RPMI8226 (cell line): ENCODE measurements at regions not wholly inside any gene's neighbourhood (a gene's known extent, or its start where the extent isn't known, plus 50 kb on each side); places are given as distances from the start of the nearest gene placed in this dataset.

Experiments used
- DNase-seq: peaks from one replicate; pipeline ENCODE4 v3.0.0-alpha.2; 2015

- DNase-seq: no peak
These were observed 142.2 kb upstream of the CACNA1E start for GRCh38 chr1:181341026-181341632.

- no peak for DNase-seq
These were observed 139.2 kb upstream of the CACNA1E start for GRCh38 chr1:181344091-181344490.

DNA sequence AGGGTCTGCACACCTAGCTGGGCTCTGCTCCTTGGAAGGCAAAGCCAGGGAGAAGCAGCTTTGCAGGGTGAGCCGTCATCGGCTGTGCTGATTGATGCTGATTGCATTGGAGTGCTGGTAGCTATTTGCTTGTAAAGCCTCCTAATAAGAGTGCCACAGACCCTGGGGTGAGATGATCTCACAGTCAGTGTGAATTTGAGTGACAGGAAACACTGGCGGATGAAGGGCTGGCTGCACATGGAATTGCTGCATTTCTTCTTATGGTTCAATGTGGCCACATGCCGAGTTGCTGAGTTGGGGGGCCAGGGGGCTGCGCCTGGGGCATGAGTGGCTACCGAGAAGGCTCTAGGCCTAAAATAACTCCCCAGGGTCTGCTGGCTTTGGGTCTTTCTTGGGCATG lies 138.2 kb upstream of the CACNA1E start:
- no peak for DNase-seq

GRCh38 chr1:181347495-181348390 lies 135.6 kb upstream of the CACNA1E start:
- no peak for DNase-seq

DNA sequence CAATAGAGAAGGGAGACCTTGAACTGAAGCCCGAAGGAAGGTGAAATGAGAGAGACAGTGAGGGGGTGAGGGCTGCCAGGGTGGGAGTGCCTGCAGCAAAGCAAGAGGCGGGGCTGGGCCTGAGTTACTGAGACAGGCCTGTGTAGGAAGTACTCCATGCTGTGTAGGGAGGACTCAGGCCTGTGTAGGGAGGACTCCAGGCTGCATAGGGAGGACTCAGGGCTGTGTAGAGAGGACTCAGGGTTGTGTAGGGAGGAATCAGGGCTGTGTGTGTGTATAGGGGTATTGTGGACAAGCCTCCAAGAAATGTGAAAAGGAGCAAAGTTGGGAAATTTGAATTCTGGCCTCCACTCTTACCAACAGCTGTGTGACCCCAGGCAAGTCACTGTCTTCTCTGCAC lies 133.8 kb upstream of the CACNA1E start:
- no peak for DNase-seq

- DNase-seq: no peak
These were observed 133.2 kb upstream of the CACNA1E start for GRCh38 chr1:181350131-181350530.

GRCh38 chr1:181351740-181352139 lies 131.6 kb upstream of the CACNA1E start:
- no peak for DNase-seq

- DNase-seq: no peak
These were observed 130.6 kb upstream of the CACNA1E start for GRCh38 chr1:181352695-181353094.

DNA sequence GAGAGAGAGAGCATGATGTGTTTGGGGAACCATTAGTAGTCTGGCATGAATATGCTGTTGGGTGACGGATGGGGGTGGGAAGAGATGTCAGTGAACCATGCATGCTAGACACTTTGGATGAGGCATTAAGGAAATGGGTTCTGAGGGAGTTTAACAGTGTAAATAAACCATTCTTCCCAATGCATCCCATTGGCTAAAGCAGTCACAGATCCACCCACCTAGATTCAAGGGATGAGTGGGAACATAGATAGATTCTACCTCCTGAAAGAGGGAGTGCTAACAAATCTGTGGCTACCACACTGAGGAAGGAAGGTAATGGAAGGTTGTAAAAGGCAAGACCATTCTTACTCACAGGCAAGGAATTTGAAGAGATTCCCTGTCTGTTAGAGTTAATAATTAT lies 129.8 kb upstream of the CACNA1E start:
- no peak for DNase-seq

DNA sequence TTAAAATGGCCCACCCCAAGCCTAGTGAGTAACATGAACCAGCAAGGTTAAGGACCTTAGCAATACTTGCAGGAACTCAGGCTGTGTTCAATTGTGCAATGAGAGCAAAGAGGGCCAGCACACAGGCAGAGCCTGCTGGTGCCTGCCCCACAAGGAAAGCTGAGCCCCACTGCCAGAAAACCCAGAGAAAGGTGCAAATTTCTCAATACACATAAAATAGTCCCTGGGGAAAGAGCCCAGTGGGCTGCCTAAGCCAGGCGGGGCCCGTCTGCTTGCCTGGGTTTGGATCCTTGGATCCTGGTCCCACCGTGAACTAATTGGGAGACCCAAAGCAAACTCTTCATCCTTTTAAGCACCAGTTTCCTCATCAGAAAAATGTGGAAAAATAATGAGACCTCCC lies 128.5 kb upstream of the CACNA1E start:
- no peak for DNase-seq

GRCh38 chr1:181356505-181357340 lies 126.6 kb upstream of the CACNA1E start:
- DNase-seq: no peak

GRCh38 chr1:181359012-181359411 lies 124.3 kb upstream of the CACNA1E start:
- DNase-seq: no peak

- DNase-seq: no peak
These were observed 118.5 kb upstream of the CACNA1E start for GRCh38 chr1:181364801-181365200.

DNA sequence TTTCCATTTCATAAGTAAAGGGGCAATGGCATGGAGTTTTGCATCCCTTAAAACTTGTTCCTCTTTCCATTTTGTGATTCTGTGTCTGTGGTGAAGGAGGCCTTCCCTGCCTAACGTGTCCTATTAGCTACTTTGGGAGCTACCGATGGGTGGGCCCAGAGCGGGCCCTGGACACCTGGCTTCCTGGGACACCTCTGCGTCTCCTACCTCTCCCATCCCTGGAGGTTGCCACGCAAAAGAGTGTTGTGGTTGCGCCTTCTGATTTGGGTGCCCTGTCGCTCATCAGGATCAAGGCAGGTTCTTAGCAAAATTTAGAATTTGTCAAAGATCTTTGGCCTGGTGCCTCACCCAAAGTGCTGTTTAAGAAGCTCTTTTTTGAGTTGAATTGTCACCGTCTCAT lies 116.4 kb upstream of the CACNA1E start:
- no peak for DNase-seq

- DNase-seq: no peak
These were observed 113.9 kb upstream of the CACNA1E start for GRCh38 chr1:181369416-181369815.

GRCh38 chr1:181383695-181384094 lies 99.6 kb upstream of the CACNA1E start:
- DNase-seq: no peak

- DNase-seq: no peak
These were observed 97.0 kb upstream of the CACNA1E start for GRCh38 chr1:181386340-181386739.

DNA sequence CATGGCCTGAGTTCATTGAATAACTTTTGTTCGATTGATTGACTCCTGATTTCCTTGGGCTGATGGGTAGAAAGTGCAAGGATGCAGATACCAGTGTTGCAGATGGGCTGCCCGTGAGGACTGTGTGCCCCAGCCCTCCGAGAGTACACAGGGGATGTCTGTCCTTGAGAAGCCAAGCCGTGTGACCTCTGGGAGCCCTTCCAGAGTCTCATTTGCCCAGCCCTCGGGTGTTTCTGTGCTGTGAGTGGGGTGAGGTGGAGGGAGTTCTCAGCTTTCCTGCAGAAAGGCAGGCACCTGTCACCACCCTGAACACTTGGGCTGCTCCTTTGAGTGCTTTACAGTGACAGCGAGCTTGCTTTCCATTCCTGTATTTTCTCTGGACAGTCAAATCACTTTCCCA lies 96.4 kb upstream of the CACNA1E start:
- DNase-seq: no peak

DNA sequence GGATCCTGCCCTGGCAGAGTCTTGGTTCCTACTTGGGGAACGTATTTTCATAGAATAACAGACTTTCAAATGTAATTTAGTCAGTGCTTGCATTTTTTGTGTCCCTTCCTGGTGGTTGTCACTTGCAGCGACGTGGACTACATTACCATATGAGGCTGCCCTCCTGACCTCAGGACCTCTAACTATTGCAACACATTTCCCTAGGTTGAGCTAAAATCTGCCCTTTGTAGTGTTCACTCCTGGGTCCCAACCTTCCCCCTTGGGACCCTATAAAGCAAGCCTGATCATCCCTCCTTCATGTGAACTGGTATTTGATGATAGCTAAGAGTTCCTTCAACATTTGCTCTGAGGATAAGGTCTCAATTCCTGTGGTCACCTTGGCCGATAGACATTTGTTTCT lies 95.6 kb upstream of the CACNA1E start:
- no peak for DNase-seq

DNA sequence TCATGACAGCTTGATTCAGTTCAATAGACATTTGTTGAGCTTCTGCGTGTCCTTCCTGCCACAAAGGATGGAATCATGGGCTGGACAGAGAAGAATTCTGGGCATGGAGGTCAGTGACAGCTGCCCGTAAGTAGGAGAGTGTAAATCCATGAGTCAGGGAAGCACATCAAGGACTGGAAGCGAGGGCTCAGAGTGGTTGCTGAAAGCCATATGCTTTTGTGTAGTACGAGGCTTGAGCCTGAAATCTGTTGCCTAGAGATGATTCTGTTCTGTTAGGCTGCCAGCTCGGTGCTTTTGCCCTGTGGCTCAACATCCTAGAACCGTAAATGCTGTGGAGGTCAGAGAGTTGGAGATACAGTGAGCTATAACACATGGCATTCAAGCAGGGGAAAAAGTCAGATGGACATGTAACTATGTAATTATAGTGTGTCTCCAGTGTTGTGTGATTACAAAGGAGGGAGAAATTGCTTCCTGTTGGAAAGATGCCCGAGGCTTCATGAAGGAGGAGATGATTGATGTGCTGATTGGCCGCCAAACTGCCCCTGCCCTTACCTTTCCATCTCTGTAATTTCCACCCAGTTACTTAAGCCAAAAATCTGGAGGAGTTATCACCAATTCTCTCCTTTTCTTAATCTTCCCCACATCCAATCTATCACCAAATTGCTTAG lies 92.8 kb upstream of the CACNA1E start:
- no peak for DNase-seq

DNA sequence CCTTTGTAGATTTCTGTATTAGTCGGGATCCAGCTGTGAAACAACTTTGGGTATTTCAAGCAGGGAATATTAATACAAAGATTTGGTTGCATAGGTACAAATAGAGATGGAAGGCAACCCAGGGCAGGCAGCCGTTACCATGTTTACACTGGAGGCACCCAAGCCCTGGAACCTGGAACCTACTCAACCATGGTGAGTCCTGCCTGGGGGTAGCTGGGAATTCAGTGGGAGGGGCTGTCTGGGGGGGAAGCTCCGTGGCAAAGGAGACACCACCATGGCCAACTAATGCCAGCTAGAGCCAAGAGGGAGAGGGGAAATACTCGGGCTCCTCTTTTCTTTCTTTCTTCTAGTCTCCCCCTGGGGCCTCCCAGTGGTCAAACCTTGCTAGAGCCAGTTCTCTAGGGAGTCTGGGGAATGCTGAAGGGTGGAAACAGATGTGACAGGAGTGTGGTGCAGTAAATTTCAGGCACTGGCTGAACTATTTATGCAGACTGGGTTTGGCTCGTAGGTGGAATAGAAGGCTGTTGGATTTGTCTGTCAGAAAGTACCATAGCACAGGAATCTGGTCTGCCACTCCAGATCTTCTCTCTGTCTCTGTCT lies 91.9 kb upstream of the CACNA1E start:
- no peak for DNase-seq

- DNase-seq: no peak
These were observed 91.2 kb upstream of the CACNA1E start for GRCh38 chr1:181392133-181392532.
